ENCODE measurements at regions not wholly inside any gene's neighbourhood (a gene's known extent, or its start where the extent isn't known, plus 50 kb on each side); places are given as distances from the start of the nearest gene placed in this dataset.
A peak's percentile ranks its signal among the peaks of the same experiment; 100 is the strongest.

DNA sequence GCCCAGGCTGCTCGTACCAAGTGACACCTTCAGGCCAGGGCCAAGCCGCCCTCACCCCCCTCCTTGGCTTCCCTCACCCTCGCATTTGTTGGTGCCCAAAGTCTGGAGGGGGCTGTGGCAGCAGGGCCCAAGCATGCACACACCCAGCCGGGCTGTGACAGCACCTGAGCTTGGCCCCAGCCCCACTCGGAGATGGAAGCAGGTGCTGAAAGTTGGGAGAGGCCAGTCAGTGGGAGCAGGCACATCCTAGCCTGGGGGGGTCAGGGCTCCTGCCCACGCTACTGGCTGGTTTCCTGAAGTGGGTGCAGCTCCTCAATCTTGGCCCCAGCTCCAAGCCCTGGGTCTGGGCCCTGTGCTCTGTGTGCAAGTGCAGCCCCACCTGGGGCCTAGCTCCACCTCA lies 228.0 kb downstream of the RDH14 start:
- Histone ChIP-seq H2BK120ac (ENCODE audit: low read depth, low read length) (no peak overlapping the region), H3K9ac (ENCODE audit: low read depth, low read length) (no peak overlapping the region), H4K8ac (ENCODE audit: low read depth in 2 of 2, low read length in 2 of 2) (no peak overlapping the region), H3K79me1 (ENCODE audit: low read depth in 1 of 2, low read length in 2 of 2) (no peaks in the 10 kb centered on the region), H3K56ac (ENCODE audit: extremely low read depth, insufficient read depth, low read length) (no peak overlapping the region), H3K18ac (ENCODE audit: low read depth, low read length) (no peak overlapping the region), H3K27me3 (ENCODE audit: control insufficient read depth, insufficient read depth, low read length) (no peaks in the 10 kb centered on the region), H3K36me3 (ENCODE audit: control insufficient read depth, insufficient read depth, low read length) (no peaks in the 10 kb centered on the region), H2AK5ac (ENCODE audit: low read depth, low read length) (no peak overlapping the region), H3K23ac (ENCODE audit: low read depth, low read length) (no peak overlapping the region), H4K5ac (ENCODE audit: low read depth, low read length) (no peak overlapping the region), H4K20me1 (ENCODE audit: insufficient read depth, low read length) (no peaks in the 10 kb centered on the region), H3K4ac (ENCODE audit: low read depth, low read length) (no peak overlapping the region), H4K91ac (ENCODE audit: insufficient read depth, low read depth, low read length) (no peak overlapping the region), H2BK20ac (ENCODE audit: low read depth, low read length) (no peak overlapping the region), H3K27ac (ENCODE audit: insufficient read depth, low read length) (no peak overlapping the region), H2BK5ac (ENCODE audit: low read depth, low read length, poor library complexity, severe bottlenecking) (no peak overlapping the region), H3K9me3 (ENCODE audit: control insufficient read depth, insufficient read depth, low read length) (no peaks in the 10 kb centered on the region), H3K4me3 (ENCODE audit: insufficient read depth, low read depth, low read length) (no peak overlapping the region), H2BK15ac (ENCODE audit: low read depth, low read length) (no peak overlapping the region), H2AFZ (replicated peaks; ENCODE audit: low read length, poor library complexity) (peak overlapping the region; percentile 68), H3K4me1 (ENCODE audit: control insufficient read depth, insufficient read depth, low read length) (peaks cover 2% of the 10 kb centered on the region; the same call in 1 of the 2 replicates), H2AK9ac (replicated peaks; ENCODE audit: low read depth, low read length, poor library complexity) (no peak overlapping the region), H3K14ac (replicated peaks; ENCODE audit: low read depth, low read length) (no peak overlapping the region), H3K9me1 (ENCODE audit: insufficient read depth, low read length) (no peaks in the 10 kb centered on the region), H3K4me2 (ENCODE audit: low read depth, low read length) (no peak overlapping the region)
- dilution Hi-C loops (cut with HindIII; ENCODE audit: low sequenced_read_pairs, unreplicated experiment) = no loop called here
- ChIA-PET POLR2A (ENCODE audit: unreplicated experiment) (no interaction called here), CTCF (no interaction called here)
- 100% methylated on average over 2 of the region's 6 CpGs; no CpG with 5 or more reads in 1 of the 2 experiments for WGBS, 2 experiments (ENCODE audit: extremely low coverage in 2 of 2, insufficient read length in 1 of 2)
- intact Hi-C loops (cut with micrococcal nuclease) = no loop called here
- in situ Hi-C loops (cut with MboI; ENCODE audit: low sequenced_read_pairs) = no loop called here
- DNase-seq (no peak), ATAC-seq (ENCODE audit: low read depth) (no peak)
- no peak for TF ChIP-seq RAD21 (IDR thresholded peaks at IDR 0.05; ENCODE audit: low read length)
- TF ChIP-seq, protein P1, sequence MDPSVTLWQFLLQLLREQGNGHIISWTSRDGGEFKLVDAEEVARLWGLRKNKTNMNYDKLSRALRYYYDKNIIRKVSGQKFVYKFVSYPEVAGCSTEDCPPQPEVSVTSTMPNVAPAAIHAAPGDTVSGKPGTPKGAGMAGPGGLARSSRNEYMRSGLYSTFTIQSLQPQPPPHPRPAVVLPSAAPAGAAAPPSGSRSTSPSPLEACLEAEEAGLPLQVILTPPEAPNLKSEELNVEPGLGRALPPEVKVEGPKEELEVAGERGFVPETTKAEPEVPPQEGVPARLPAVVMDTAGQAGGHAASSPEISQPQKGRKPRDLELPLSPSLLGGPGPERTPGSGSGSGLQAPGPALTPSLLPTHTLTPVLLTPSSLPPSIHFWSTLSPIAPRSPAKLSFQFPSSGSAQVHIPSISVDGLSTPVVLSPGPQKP (IDR thresholded peaks at IDR 0.05; ENCODE audit: borderline replicate concordance, low read depth, low read length) = no peak
- no peak for TF ChIP-seq MAZ (IDR thresholded peaks at IDR 0.05; ENCODE audit: borderline replicate concordance, low read depth, low read length)
- TF ChIP-seq RFX5 (IDR thresholded peaks at IDR 0.05; ENCODE audit: low read depth, low read length) = no peak
- no peak for TF ChIP-seq CEBPB (IDR thresholded peaks at IDR 0.05; ENCODE audit: low read depth, low read length)
- TF ChIP-seq RCOR1 (IDR thresholded peaks at IDR 0.05; ENCODE audit: insufficient replicate concordance, low read length) = no peak
- TF ChIP-seq POLR2A (IDR thresholded peaks at IDR 0.05; ENCODE audit: low read depth, low read length) = no peak
- TF ChIP-seq, protein P2, sequence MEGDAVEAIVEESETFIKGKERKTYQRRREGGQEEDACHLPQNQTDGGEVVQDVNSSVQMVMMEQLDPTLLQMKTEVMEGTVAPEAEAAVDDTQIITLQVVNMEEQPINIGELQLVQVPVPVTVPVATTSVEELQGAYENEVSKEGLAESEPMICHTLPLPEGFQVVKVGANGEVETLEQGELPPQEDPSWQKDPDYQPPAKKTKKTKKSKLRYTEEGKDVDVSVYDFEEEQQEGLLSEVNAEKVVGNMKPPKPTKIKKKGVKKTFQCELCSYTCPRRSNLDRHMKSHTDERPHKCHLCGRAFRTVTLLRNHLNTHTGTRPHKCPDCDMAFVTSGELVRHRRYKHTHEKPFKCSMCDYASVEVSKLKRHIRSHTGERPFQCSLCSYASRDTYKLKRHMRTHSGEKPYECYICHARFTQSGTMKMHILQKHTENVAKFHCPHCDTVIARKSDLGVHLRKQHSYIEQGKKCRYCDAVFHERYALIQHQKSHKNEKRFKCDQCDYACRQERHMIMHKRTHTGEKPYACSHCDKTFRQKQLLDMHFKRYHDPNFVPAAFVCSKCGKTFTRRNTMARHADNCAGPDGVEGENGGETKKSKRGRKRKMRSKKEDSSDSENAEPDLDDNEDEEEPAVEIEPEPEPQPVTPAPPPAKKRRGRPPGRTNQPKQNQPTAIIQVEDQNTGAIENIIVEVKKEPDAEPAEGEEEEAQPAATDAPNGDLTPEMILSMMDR (conservative IDR thresholded peaks at IDR 0.05; ENCODE audit: low read depth, low read length) = no peak
- no peak for TF ChIP-seq MXI1 (IDR thresholded peaks at IDR 0.05; ENCODE audit: borderline replicate concordance, low read depth, low read length)
- no peak for TF ChIP-seq NFE2L2 (IDR thresholded peaks at IDR 0.05; ENCODE audit: low read depth, low read length)
- no peak for TF ChIP-seq CHD1 (IDR thresholded peaks at IDR 0.05; ENCODE audit: low read depth, low read length)
- no peak for TF ChIP-seq SMC3 (IDR thresholded peaks at IDR 0.05; ENCODE audit: low read depth, low read length)
- no peak for TF ChIP-seq MAFK (IDR thresholded peaks at IDR 0.05; ENCODE audit: low read depth, low read length)
- TF ChIP-seq USF2 (IDR thresholded peaks at IDR 0.05; ENCODE audit: low read depth, low read length) = no peak
- TF ChIP-seq BHLHE40 (IDR thresholded peaks at IDR 0.05; ENCODE audit: low read depth, low read length) = no peak
- no TSS peak for BruUV-seq (replicated peaks)

Measured in IMR-90 (cell line).